ENCODE measurements at regions not wholly inside any gene's neighbourhood (a gene's known extent, or its start where the extent isn't known, plus 50 kb on each side); places are given as distances from the start of the nearest gene placed in this dataset.

DNA sequence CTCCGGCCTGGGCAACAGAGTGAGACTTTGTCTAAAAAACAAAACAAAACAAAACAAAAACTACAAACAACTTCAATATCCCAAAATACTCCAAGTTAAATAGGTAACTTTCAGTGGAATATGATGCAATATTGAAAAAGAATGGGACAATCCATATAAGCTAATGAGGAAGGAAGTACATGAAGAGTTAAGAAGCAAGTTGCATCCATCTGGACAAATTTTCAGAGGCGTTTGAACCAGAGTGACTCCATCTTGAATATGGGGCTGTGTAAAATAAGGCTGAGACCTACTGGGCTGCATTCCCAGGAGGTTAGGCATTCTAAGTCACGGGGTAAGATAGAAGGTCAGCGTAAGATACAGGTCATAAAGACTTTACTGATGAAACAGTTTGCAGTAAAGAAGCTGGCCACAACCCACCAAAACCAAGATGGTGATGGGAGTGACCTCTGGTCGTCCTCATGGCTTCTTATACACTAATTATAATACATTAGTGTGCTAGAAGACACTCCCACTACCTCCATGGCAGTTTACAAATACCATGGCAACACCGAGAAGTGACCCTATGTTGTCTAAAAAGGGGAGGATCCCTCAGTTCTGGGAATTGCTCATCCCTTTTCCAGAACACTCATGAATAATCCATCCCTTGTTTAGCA, 58.1 kb upstream of the LCTL start (continued):
- TF ChIP-seq ZNF639 (CRISPR knock-in tag; conservative IDR thresholded peaks at IDR 0.05 in 1 of 2, IDR thresholded peaks at IDR 0.05 in 1 of 2) = peak in 1 of 2 experiments; percentile 99; a peak in 2 of 4 replicates
- TF ChIP-seq ZBTB17 (CRISPR knock-in tag; IDR thresholded peaks at IDR 0.05) = peak; percentile 97
- TF ChIP-seq KAT7 (CRISPR knock-in tag; IDR thresholded peaks at IDR 0.05; ENCODE audit: borderline replicate concordance) = no peak
- TF ChIP-seq CHAMP1 (IDR thresholded peaks at IDR 0.05) = no peak
- no peak for TF ChIP-seq CBFB (CRISPR knock-in tag; IDR thresholded peaks at IDR 0.05)
- TF ChIP-seq RFX5 (IDR thresholded peaks at IDR 0.05; ENCODE audit: low read depth, low read length) = no peak
- TF ChIP-seq, protein P1, sequence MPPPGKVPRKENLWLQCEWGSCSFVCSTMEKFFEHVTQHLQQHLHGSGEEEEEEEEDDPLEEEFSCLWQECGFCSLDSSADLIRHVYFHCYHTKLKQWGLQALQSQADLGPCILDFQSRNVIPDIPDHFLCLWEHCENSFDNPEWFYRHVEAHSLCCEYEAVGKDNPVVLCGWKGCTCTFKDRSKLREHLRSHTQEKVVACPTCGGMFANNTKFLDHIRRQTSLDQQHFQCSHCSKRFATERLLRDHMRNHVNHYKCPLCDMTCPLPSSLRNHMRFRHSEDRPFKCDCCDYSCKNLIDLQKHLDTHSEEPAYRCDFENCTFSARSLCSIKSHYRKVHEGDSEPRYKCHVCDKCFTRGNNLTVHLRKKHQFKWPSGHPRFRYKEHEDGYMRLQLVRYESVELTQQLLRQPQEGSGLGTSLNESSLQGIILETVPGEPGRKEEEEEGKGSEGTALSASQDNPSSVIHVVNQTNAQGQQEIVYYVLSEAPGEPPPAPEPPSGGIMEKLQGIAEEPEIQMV (tag; conservative IDR thresholded peaks at IDR 0.05; ENCODE audit: low read depth) = peak; percentile 98
- TF ChIP-seq, protein P2, sequence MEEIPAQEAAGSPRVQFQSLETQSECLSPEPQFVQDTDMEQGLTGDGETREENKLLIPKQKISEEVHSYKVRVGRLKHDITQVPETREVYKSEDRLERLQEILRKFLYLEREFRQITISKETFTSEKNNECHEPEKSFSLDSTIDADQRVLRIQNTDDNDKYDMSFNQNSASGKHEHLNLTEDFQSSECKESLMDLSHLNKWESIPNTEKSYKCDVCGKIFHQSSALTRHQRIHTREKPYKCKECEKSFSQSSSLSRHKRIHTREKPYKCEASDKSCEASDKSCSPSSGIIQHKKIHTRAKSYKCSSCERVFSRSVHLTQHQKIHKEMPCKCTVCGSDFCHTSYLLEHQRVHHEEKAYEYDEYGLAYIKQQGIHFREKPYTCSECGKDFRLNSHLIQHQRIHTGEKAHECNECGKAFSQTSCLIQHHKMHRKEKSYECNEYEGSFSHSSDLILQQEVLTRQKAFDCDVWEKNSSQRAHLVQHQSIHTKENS (CRISPR knock-in tag; IDR thresholded peaks at IDR 0.05) = 0 out of 2 replicates have a peak, but pooled peaks have one; percentile 78
- TF ChIP-seq LCOR (CRISPR knock-in tag; IDR thresholded peaks at IDR 0.05) = no peak
- TF ChIP-seq CGGBP1 (CRISPR knock-in tag; IDR thresholded peaks at IDR 0.05) = peak; percentile 86; the same call in 1 of the 2 replicates
- no peak for TF ChIP-seq ASH1L (IDR thresholded peaks at IDR 0.05; ENCODE audit: borderline replicate concordance, low read depth, partially characterized antibody)
- no peak for TF ChIP-seq POLR2AphosphoS5 (IDR thresholded peaks at IDR 0.05; ENCODE audit: control insufficient read depth, insufficient read depth, low read depth, low read length)
- TF ChIP-seq FIP1L1 (IDR thresholded peaks at IDR 0.05; ENCODE audit: low read depth, low read length, poor library complexity, severe bottlenecking) = no peak
- TF ChIP-seq ZBTB34 (CRISPR knock-in tag; IDR thresholded peaks at IDR 0.05) = peak; percentile 99
- TF ChIP-seq GATAD2A (IDR thresholded peaks at IDR 0.05) = peak; percentile 98

Data from K562 (cell line).